Naive thymus-derived CD4-positive, alpha-beta T cell (primary cell): ENCODE measurements at regions not wholly inside any gene's neighbourhood (a gene's known extent, or its start where the extent isn't known, plus 50 kb on each side); places are given as distances from the start of the nearest gene placed in this dataset.

Experiments
- ATAC-seq: fragments of 150-1000 bp; cut with Tn5 transposase; 2 replicates; pipeline ENCODE4 v1.10.0; 2021; ENCODE audit warnings: mild to moderate bottlenecking, moderate library complexity
- CTCF ChIA-PET: fragments of 350-600 bp; sonication (Branson Sonifier 250); formaldehyde crosslinking; loops from one replicate; lab custom pipeline; 2021; ENCODE audit warnings: antibody characterized with exemption; lab: Charles Lee
- POLR2A ChIA-PET: fragments of 350-600 bp; sonication (Branson Sonifier 250); formaldehyde crosslinking; loops from one replicate; lab custom pipeline; 2021; ENCODE audit warnings: antibody characterized with exemption, inconsistent platforms; lab: Charles Lee
- DNase-seq, 9 donors: peaks; one replicate each; pipeline versions ENCODE4 v3.0.0 to v3.0.0-alpha.2; 2020 to 2022; ENCODE audit warnings: mixed read lengths in 1 of 9
- H3K27ac ChIP-seq: one replicate; pipeline ENCODE4 v1.7.0; 2013; ENCODE audit warnings: mild to moderate bottlenecking, low read depth, low read length, moderate library complexity
- H3K27me3 ChIP-seq, 2 donors: one replicate each; pipeline ENCODE4 v1.7.0; 2013; ENCODE audit warnings: low read length in 2 of 2, mild to moderate bottlenecking in 2 of 2, moderate library complexity in 2 of 2; ENCODE audit not compliant: control insufficient read depth in 2 of 2, insufficient read depth in 2 of 2
- H3K36me3 ChIP-seq, 3 experiments: 1 replicate in 2 of 3; 2 replicates in 1 of 3; pipeline ENCODE4 v1.7.0; 2013; ENCODE audit warnings: low read length in 3 of 3, mild to moderate bottlenecking in 3 of 3, moderate library complexity in 1 of 3; ENCODE audit not compliant: insufficient read depth in 3 of 3, control insufficient read depth in 2 of 3
- H3K4me1 ChIP-seq, 2 donors: one replicate each; pipeline ENCODE4 v1.7.0; 2013; ENCODE audit warnings: low read length in 2 of 2, mild to moderate bottlenecking in 2 of 2, moderate library complexity in 1 of 2; ENCODE audit not compliant: control insufficient read depth in 2 of 2, insufficient read depth in 2 of 2
- H3K4me3 ChIP-seq: 2 replicates; pipeline ENCODE4 v1.7.0; 2013; ENCODE audit warnings: mild to moderate bottlenecking, low read length
- H3K9me3 ChIP-seq, 3 experiments: 1 replicate in 2 of 3; 2 replicates in 1 of 3; pipeline ENCODE4 v1.7.0; 2013; ENCODE audit warnings: low read length in 3 of 3; ENCODE audit not compliant: control insufficient read depth in 2 of 3
- H3K27ac Mint-ChIP-seq, 9 donors: one replicate each; pipeline ENCODE4 v1.8.0; 2020 to 2022; ENCODE audit warnings: mixed read lengths in 9 of 9, mild to moderate bottlenecking in 8 of 9, moderate library complexity in 5 of 9, inconsistent platforms in 2 of 9
- H3K27me3 Mint-ChIP-seq, 5 donors: one replicate each; pipeline ENCODE4 v1.8.0; 2021 to 2022; ENCODE audit warnings: mixed read lengths in 5 of 5, mild to moderate bottlenecking in 1 of 5
- H3K36me3 Mint-ChIP-seq, 5 donors: one replicate each; pipeline ENCODE4 v1.8.0; 2020 to 2022; ENCODE audit warnings: mixed read lengths in 5 of 5, mild to moderate bottlenecking in 3 of 5, inconsistent platforms in 1 of 5
- H3K4me1 Mint-ChIP-seq, 7 donors: one replicate each; pipeline ENCODE4 v1.8.0; 2020 to 2022; ENCODE audit warnings: mixed read lengths in 7 of 7, mild to moderate bottlenecking in 3 of 7, inconsistent platforms in 1 of 7
- H3K4me3 Mint-ChIP-seq, 10 donors: one replicate each; pipeline ENCODE4 v1.8.0; 2020 to 2022; ENCODE audit warnings: mild to moderate bottlenecking in 10 of 10, mixed read lengths in 10 of 10, moderate library complexity in 6 of 10, inconsistent platforms in 2 of 10
- H3K9me3 Mint-ChIP-seq, 11 donors: one replicate each; pipeline ENCODE4 v1.8.0; 2020 to 2022; ENCODE audit warnings: mixed read lengths in 11 of 11, mild to moderate bottlenecking in 4 of 11, inconsistent platforms in 1 of 11, moderate library complexity in 1 of 11
- intact Hi-C, 2 donors: fragments of 100-400 bp; cut with micrococcal nuclease; formaldehyde crosslinking; loops; one replicate each; pipeline ENCODE4 v1.15.1; 2023

DNA sequence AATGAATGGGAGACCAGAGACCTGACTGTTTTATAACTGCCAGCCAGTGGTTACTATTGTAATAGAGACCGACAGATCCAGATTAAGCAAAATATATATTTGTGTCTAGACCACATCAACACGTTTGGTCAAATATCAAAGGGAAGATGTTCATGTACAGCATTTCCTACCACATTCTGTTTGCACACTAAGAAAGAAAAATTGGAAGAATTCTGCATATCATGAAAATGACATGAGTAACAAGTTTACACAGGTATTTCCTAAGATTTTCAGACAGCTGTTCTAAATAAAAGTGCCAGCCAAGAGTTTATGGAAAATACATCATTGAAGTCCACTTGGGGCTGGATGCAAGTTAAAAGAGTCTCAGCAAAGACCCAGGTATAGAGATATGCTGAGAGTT, 145.5 kb upstream of the ANO3 start:
- ATAC-seq (no peak), DNase-seq (no peak)
- H3K4me3 Mint-ChIP-seq: no peak overlapping the region
- Histone ChIP-seq H3K4me3 (no peak overlapping the region), H3K4me1 (no peaks in the 10 kb centered on the region), H3K27ac (no peak overlapping the region), H3K27me3 (no peaks in the 10 kb centered on the region), H3K9me3 (no peaks in the 10 kb centered on the region), H3K36me3 (no peaks in the 10 kb centered on the region)
- POLR2A ChIA-PET: no interaction called here
- H3K27ac Mint-ChIP-seq: no peak overlapping the region
- no peaks in the 10 kb centered on the region for H3K27me3 Mint-ChIP-seq
- CTCF ChIA-PET: no interaction called here
- no peaks in the 10 kb centered on the region for H3K36me3 Mint-ChIP-seq
- H3K4me1 Mint-ChIP-seq: no peaks in the 10 kb centered on the region
- peaks cover 0 to 6% (median 2%) of the 10 kb centered on the region in 11 donors for H3K9me3 Mint-ChIP-seq
- intact Hi-C loops: no loop called here

DNA sequence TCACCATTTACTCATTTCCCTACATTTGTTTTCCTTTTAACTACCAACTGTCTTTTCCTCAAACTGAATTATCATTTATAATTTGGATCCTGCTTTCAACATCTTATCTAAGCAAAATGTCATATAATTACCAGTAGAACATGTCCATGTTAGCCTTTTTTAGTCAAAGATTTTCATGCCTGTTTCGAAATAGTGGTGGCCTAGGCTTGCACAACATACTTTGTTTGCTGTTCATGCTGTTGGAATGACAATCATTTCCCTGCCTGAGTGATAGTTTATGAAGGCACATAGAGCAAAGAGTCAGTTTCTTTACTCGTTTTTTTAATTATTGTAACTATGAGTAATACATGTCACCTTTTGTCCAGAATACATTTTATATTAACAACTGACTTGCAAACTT, 144.3 kb upstream of the ANO3 start:
- Histone ChIP-seq H3K4me1 (no peaks in the 10 kb centered on the region), H3K4me3 (no peak overlapping the region), H3K27me3 (no peaks in the 10 kb centered on the region), H3K9me3 (no peaks in the 10 kb centered on the region), H3K36me3 (no peaks in the 10 kb centered on the region), H3K27ac (no peak overlapping the region)
- intact Hi-C loops: no loop called here
- Mint-ChIP-seq H3K4me3 (no peak overlapping the region), H3K4me1 (no peaks in the 10 kb centered on the region), H3K9me3 (peaks cover 0 to 15% (median 2%) of the 10 kb centered on the region in 11 donors), H3K36me3 (no peaks in the 10 kb centered on the region), H3K27ac (no peak overlapping the region), H3K27me3 (no peaks in the 10 kb centered on the region)
- DNase-seq (no peak), ATAC-seq (no peak)
- POLR2A ChIA-PET: no interaction called here
- CTCF ChIA-PET: no interaction called here

DNA sequence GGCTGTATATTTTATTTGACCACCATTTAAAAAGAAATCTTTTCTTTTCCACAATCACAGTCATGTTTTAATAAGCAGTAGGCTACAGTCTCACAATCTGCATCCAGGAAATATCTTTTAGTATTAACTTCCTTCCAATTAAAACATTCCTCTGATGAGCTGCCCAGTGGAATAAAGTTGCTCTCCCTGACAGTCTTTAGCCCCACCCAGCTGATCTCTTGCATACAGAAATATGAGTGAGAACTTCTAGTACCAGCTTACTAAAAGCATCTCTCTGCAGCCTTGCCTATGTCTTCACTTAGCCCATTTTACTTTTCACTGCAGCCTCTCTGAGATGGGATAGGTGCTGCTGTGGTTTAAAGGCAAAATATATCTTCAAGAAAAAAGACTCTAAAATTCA, 143.4 kb upstream of the ANO3 start:
- H3K9me3 Mint-ChIP-seq: peaks cover 0 to 15% (median 2%) of the 10 kb centered on the region in 11 donors
- no peak for DNase-seq
- CTCF ChIA-PET: no interaction called here
- H3K27ac ChIP-seq: no peak overlapping the region
- no peaks in the 10 kb centered on the region for H3K27me3 ChIP-seq
- H3K4me3 ChIP-seq: no peak overlapping the region
- no peaks in the 10 kb centered on the region for H3K27me3 Mint-ChIP-seq
- H3K4me1 Mint-ChIP-seq: no peaks in the 10 kb centered on the region
- no peaks in the 10 kb centered on the region for H3K4me1 ChIP-seq
- intact Hi-C loops: no loop called here
- no peak overlapping the region for H3K4me3 Mint-ChIP-seq
- no peak overlapping the region for H3K27ac Mint-ChIP-seq
- H3K36me3 Mint-ChIP-seq: no peaks in the 10 kb centered on the region
- no peak for ATAC-seq
- H3K36me3 ChIP-seq: no peaks in the 10 kb centered on the region
- POLR2A ChIA-PET: no interaction called here
- H3K9me3 ChIP-seq: no peaks in the 10 kb centered on the region

DNA sequence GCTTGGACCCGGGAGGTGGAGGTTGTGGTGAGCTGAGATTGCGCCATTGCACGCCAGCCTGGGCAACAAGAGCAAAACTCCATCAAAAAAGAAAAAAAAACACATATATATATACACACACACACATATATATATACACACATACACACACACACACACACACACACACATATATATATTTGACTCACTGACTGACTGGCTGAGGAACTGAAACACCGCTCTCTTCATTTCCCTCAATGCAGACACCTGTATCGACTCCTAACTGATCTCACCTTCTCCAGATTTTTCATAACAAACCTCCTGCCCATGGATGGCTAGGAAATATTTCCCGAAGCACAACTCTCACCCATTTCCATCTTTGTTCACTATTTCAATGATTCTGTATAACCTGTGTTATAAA, 140.7 kb upstream of the ANO3 start:
- no peaks in the 10 kb centered on the region for H3K27me3 ChIP-seq
- no peak for ATAC-seq
- no peaks in the 10 kb centered on the region for H3K36me3 Mint-ChIP-seq
- H3K9me3 Mint-ChIP-seq: peaks cover 0 to 17% (median 2%) of the 10 kb centered on the region in 11 donors
- no peaks in the 10 kb centered on the region for H3K36me3 ChIP-seq
- no peak overlapping the region for H3K27ac ChIP-seq
- H3K9me3 ChIP-seq: no peaks in the 10 kb centered on the region
- H3K27me3 Mint-ChIP-seq: no peaks in the 10 kb centered on the region
- no peaks in the 10 kb centered on the region for H3K4me1 ChIP-seq
- POLR2A ChIA-PET: no interaction called here
- no peaks in the 10 kb centered on the region for H3K4me1 Mint-ChIP-seq
- H3K4me3 ChIP-seq: no peak overlapping the region
- intact Hi-C loops: no loop called here
- no peak overlapping the region for H3K27ac Mint-ChIP-seq
- H3K4me3 Mint-ChIP-seq: no peak overlapping the region
- no peak for DNase-seq
- CTCF ChIA-PET: no interaction called here

DNA sequence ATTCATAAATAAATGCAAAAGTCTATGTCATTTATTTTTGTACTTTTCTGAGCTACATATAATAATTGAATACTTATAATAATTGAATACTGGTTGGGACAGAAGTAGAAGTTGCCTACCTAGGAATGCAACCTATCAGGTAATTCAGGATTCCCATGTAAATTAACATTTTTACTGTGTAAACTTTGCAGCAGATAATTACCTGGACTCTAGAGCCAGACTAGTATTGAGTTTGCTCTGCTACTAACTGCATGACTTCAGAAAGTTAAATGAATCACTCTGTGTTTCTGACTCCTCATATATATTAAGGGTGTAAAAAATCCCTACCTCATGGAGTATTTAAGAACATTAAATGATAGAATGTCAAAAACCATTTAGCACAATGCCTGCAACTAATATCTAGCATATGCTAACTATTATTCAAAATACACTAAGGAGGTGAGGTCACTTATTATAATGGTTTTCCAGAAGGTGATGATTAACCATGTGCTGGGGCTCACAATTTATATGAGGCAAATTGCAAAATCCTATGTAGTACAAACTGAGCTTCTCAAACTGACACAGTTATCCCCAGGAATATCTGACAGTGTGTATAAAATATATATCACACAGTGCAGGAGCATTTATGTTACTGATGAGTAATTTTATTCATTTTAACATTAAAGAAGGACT, 138.1 kb upstream of the ANO3 start:
- Mint-ChIP-seq H3K4me1 (no peaks in the 10 kb centered on the region), H3K36me3 (no peaks in the 10 kb centered on the region), H3K4me3 (no peak overlapping the region), H3K9me3 (peaks cover 0 to 21% (median 2%) of the 10 kb centered on the region in 11 donors), H3K27me3 (no peaks in the 10 kb centered on the region), H3K27ac (no peak overlapping the region)
- ATAC-seq: no peak
- DNase-seq: no peak
- no peak overlapping the region for H3K4me3 ChIP-seq
- intact Hi-C loops: no loop called here
- no peaks in the 10 kb centered on the region for H3K27me3 ChIP-seq
- POLR2A ChIA-PET: no interaction called here
- CTCF ChIA-PET: no interaction called here
- H3K9me3 ChIP-seq: no peaks in the 10 kb centered on the region
- no peaks in the 10 kb centered on the region for H3K36me3 ChIP-seq
- H3K27ac ChIP-seq: no peak overlapping the region
- no peaks in the 10 kb centered on the region for H3K4me1 ChIP-seq

DNA sequence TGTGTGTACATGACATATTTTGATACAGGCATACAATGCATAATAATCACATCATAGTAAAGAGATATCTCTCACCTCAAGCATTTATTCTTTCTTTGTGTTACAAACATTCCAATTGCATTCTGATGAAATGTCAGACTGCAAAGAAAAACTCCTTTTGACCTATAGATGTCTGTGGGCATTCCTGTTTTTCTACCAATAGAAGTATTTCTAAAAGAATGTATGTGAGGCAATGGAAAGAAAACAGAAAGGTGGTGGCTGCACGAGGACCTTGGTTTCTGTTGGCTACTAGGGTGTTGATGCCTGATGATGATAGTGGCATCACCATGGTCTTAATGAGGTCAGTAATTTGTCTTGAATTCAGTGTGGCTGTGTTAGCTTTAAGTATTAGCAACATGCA, 137.0 kb upstream of the ANO3 start:
- intact Hi-C loops: no loop called here
- Histone ChIP-seq H3K4me3 (no peak overlapping the region), H3K27me3 (no peaks in the 10 kb centered on the region), H3K4me1 (no peaks in the 10 kb centered on the region), H3K9me3 (no peaks in the 10 kb centered on the region), H3K36me3 (no peaks in the 10 kb centered on the region), H3K27ac (no peak overlapping the region)
- H3K9me3 Mint-ChIP-seq: peaks cover 0 to 21% (median 2%) of the 10 kb centered on the region in 11 donors
- CTCF ChIA-PET: no interaction called here
- no peaks in the 10 kb centered on the region for H3K36me3 Mint-ChIP-seq
- no peak overlapping the region for H3K27ac Mint-ChIP-seq
- ATAC-seq (no peak), DNase-seq (no peak)
- H3K27me3 Mint-ChIP-seq: no peaks in the 10 kb centered on the region
- POLR2A ChIA-PET: no interaction called here
- H3K4me1 Mint-ChIP-seq: no peaks in the 10 kb centered on the region
- H3K4me3 Mint-ChIP-seq: no peak overlapping the region

DNA sequence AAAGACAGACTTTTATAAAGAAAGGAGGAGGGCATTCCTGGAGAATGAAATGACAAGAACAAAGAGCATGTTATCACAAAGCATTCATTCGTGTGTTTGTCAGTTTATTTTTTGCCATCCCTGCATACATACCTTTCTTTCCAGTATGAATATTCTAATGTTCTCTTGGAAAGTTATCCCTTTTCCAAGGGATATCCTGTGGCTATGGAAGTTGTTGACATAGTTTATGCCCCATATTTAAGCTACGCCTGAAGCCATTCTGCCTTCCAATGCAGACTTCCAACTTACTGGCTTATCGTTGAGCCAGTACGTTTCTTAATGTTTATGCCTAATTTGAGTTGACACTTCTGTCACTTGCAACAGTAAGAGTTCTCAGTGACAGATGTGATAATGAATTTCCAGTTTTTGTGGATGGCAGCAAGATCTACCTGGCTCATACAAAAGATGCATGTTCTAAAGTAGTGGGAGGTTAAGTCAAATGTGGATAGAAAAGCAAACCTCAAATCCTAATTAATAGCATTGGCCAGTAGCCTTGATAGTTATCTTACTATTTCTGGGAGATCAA, 133.3 kb upstream of the ANO3 start:
- H3K9me3 ChIP-seq: no peaks in the 10 kb centered on the region
- H3K4me1 Mint-ChIP-seq: no peaks in the 10 kb centered on the region
- no peak overlapping the region for H3K4me3 ChIP-seq
- peaks cover 0 to 16% (median 2%) of the 10 kb centered on the region in 11 donors for H3K9me3 Mint-ChIP-seq
- no peaks in the 10 kb centered on the region for H3K4me1 ChIP-seq
- no peaks in the 10 kb centered on the region for H3K27me3 Mint-ChIP-seq
- ChIA-PET CTCF (no interaction called here), POLR2A (no interaction called here)
- H3K36me3 ChIP-seq: no peaks in the 10 kb centered on the region
- ATAC-seq: no peak
- no peaks in the 10 kb centered on the region for H3K36me3 Mint-ChIP-seq
- H3K27ac Mint-ChIP-seq: no peak overlapping the region
- H3K27me3 ChIP-seq: no peaks in the 10 kb centered on the region
- intact Hi-C loops: no loop called here
- H3K4me3 Mint-ChIP-seq: no peak overlapping the region
- H3K27ac ChIP-seq: no peak overlapping the region
- no peak for DNase-seq
